NB4 (cell line): ENCODE measurements at regions not wholly inside any gene's neighbourhood (a gene's known extent, or its start where the extent isn't known, plus 50 kb on each side); places are given as distances from the start of the nearest gene placed in this dataset.

Source experiments
- DNase-seq: peaks from one replicate; pipeline ENCODE4 v3.0.0; 2010; ENCODE audit warnings: low read depth
- H3K4me3 ChIP-seq: one replicate; pipeline ENCODE4 v1.5.1; 2011; ENCODE audit warnings: mild to moderate bottlenecking, low read depth, low read length, moderate library complexity
- CTCF ChIP-seq: IDR thresholded peaks from one replicate; pipeline ENCODE4 v1.5.1; 2012; ENCODE audit warnings: low read depth, low read length
- MAX ChIP-seq: IDR thresholded peaks from 2 replicates; pipeline ENCODE4 v1.6.1; 2011; ENCODE audit warnings: low read depth, low read length
- MYC ChIP-seq: IDR thresholded peaks from 2 replicates; pipeline ENCODE4 v1.6.1; 2011; ENCODE audit warnings: low read depth, low read length
- POLR2A ChIP-seq: IDR thresholded peaks from 2 replicates; pipeline ENCODE4 v1.6.1; 2011; ENCODE audit warnings: mild to moderate bottlenecking; ENCODE audit not compliant: insufficient read length; ENCODE audit errors: extremely low read depth

GRCh38 chr16:59590845-59591244 is 856.7 kb upstream of the GOT2 start:
- no peak overlapping the region for H3K4me3 ChIP-seq
- DNase-seq: no peak
- no peak for TF ChIP-seq CTCF
- no peak for TF ChIP-seq MAX
- TF ChIP-seq POLR2A: no peak
- no peak for TF ChIP-seq MYC

- no peak for DNase-seq
- H3K4me3 ChIP-seq: no peak overlapping the region
- TF ChIP-seq POLR2A (no peak), MYC (no peak), MAX (no peak), CTCF (no peak)
These were observed 852.2 kb upstream of the GOT2 start for GRCh38 chr16:59586331-59586730.

GRCh38 chr16:59574296-59574695 is 840.2 kb upstream of the GOT2 start:
- no peak overlapping the region for H3K4me3 ChIP-seq
- TF ChIP-seq MAX (no peak), MYC (no peak), CTCF (no peak), POLR2A (no peak)
- no peak for DNase-seq

GRCh38 chr16:59573528-59574271 is 839.6 kb upstream of the GOT2 start:
- H3K4me3 ChIP-seq: no peak overlapping the region
- no peak for DNase-seq
- TF ChIP-seq MYC: no peak

GRCh38 chr16:59567496-59567895 is 833.4 kb upstream of the GOT2 start:
- DNase-seq: no peak
- H3K4me3 ChIP-seq: no peak overlapping the region
- no peak for TF ChIP-seq MYC
- TF ChIP-seq CTCF: no peak
- no peak for TF ChIP-seq POLR2A
- no peak for TF ChIP-seq MAX

GRCh38 chr16:59566446-59566845 is 832.3 kb upstream of the GOT2 start:
- DNase-seq: no peak

More at GRCh38 chr16:59566446-59566845, 832.3 kb upstream of the GOT2 start:
- H3K4me3 ChIP-seq: no peak overlapping the region
- TF ChIP-seq MYC: no peak
- TF ChIP-seq MAX: no peak
- TF ChIP-seq CTCF: no peak
- no peak for TF ChIP-seq POLR2A
